GM12878 (cell line): ENCODE measurements at regions not wholly inside any gene's neighbourhood (a gene's known extent, or its start where the extent isn't known, plus 50 kb on each side); places are given as distances from the start of the nearest gene placed in this dataset.

ENCODE experiments used
- ATAC-seq: fragments of 200-7000 bp; cut with Tn5 transposase; 3 replicates; pipeline ENCODE4 v1.9.1; 2020; ENCODE audit warnings: mild to moderate bottlenecking, moderate library complexity
- BruUV-seq: library from RNA; stranded (reverse); fragments of 400-500 nt; replicated peaks from 2 replicates; lab custom pipeline; 2021; lab: Mats Ljungman, UMichigan
- CTCF ChIA-PET: fragments of 300-600 bp; sonication (Branson Sonifier 250); formaldehyde crosslinking; extraction: SDS; loops from one replicate; lab custom pipeline; 2021; ENCODE audit warnings: inconsistent platforms; lab: Yijun Ruan, JAX
- POLR2A ChIA-PET: fragments of 350-600 bp; formaldehyde crosslinking; extraction: SDS; loops from one replicate; lab custom pipeline; 2021; ENCODE audit warnings: inconsistent platforms; lab: Charles Lee
- RAD21 ChIA-PET: fragments of 300-600 bp; sonication (Branson Sonifier 250); formaldehyde crosslinking; loops from one replicate; lab custom pipeline; 2023; ENCODE audit warnings: antibody characterized with exemption; ENCODE audit not compliant: unreplicated experiment; lab: Charles Lee
- SMC1A ChIA-PET: fragments of 300-600 bp; sonication (Branson Sonifier 250); formaldehyde crosslinking; loops from one replicate; lab custom pipeline; 2023; ENCODE audit not compliant: unreplicated experiment, uncharacterized antibody; lab: Charles Lee
- DNase-seq: peaks from one replicate; pipeline ENCODE4 v3.0.0-alpha.2; 2011; ENCODE audit warnings: low read depth, low spot score
- FAIRE-seq: peaks from 3 replicates; lab custom pipeline; 2011; peaks lifted over from hg19 to GRCh38; lab: Jason Lieb, UNC
- H2AFZ ChIP-seq: 2 replicates; pipeline ENCODE4 v1.6.0; 2011; ENCODE audit warnings: low read depth, low read length, control low read depth; ENCODE audit not compliant: control insufficient read depth
- H3K27ac ChIP-seq: 2 replicates; pipeline ENCODE4 v1.5.1; 2011; ENCODE audit warnings: control low read depth; ENCODE audit not compliant: control insufficient read depth, insufficient read depth
- H3K27me3 ChIP-seq, 2 experiments: replicated peaks in 1 of 2; 2 replicates each; pipeline versions ENCODE4 v1.6.0 to v1.6.1; 2011; ENCODE audit warnings: low read length in 1 of 2; ENCODE audit not compliant: control insufficient read depth in 2 of 2, insufficient read depth in 2 of 2
- H3K36me3 ChIP-seq, 2 experiments: 2 replicates each; pipeline ENCODE4 v1.5.1; 2011; ENCODE audit warnings: low read length in 1 of 2; ENCODE audit not compliant: control insufficient read depth in 2 of 2, insufficient read depth in 2 of 2
- H3K4me1 ChIP-seq: 2 replicates; pipeline ENCODE4 v1.6.1; 2011; ENCODE audit warnings: mild to moderate bottlenecking, low read length, moderate library complexity, mixed read lengths; ENCODE audit not compliant: control insufficient read depth, insufficient read depth
- H3K4me2 ChIP-seq: 2 replicates; pipeline ENCODE4 v1.6.0; 2011; ENCODE audit warnings: control low read depth; ENCODE audit not compliant: control insufficient read depth, insufficient read depth
- H3K4me3 ChIP-seq: fragments of 200-600 bp; sonication (generic); 2 replicates; pipeline ENCODE4 v1.5.1; 2016
- H3K79me2 ChIP-seq: 2 replicates; pipeline ENCODE4 v1.6.0; 2011; ENCODE audit warnings: low read length; ENCODE audit not compliant: control insufficient read depth, insufficient read depth
- H3K9ac ChIP-seq: 2 replicates; pipeline ENCODE4 v1.8.0; 2011; ENCODE audit warnings: low read length, control low read depth, mixed read lengths; ENCODE audit not compliant: control insufficient read depth, insufficient read depth
- H3K9me3 ChIP-seq: replicated peaks from 3 replicates; pipeline ENCODE4 v1.5.1; 2011; ENCODE audit warnings: mild to moderate bottlenecking, low read length; ENCODE audit not compliant: control insufficient read depth, insufficient read depth
- H4K20me1 ChIP-seq: 2 replicates; pipeline ENCODE4 v1.6.0; 2011; ENCODE audit not compliant: control insufficient read depth, insufficient read depth
- CHD1 ChIP-seq: IDR thresholded peaks from 2 replicates; pipeline ENCODE4 v1.6.1; 2012; ENCODE audit warnings: low read depth, low read length, improper control_type of control experiment
- ELK1 ChIP-seq: IDR thresholded peaks from 2 replicates; pipeline ENCODE4 v1.6.1; 2012; ENCODE audit warnings: low read depth, low read length, improper control_type of control experiment
- GABPA ChIP-seq: IDR thresholded peaks from 2 replicates; pipeline ENCODE4 v1.6.1; 2014; ENCODE audit warnings: antibody characterized with exemption, low read depth, mild to moderate bottlenecking, inconsistent platforms
- KAT2A ChIP-seq: conservative IDR thresholded peaks from 2 replicates; pipeline ENCODE4 v1.6.1; 2011; ENCODE audit warnings: low read depth, low read length; ENCODE audit not compliant: control insufficient read depth
- TCF7 ChIP-seq: IDR thresholded peaks from 2 replicates; pipeline ENCODE4 v1.6.1; 2014; ENCODE audit warnings: antibody characterized with exemption, borderline replicate concordance
- ZBTB4 ChIP-seq: fragments of 450-650 bp; formaldehyde crosslinking; IDR thresholded peaks from 2 replicates; pipeline ENCODE4 v1.4.0; 2022; ENCODE audit warnings: mild to moderate bottlenecking, moderate library complexity
- in situ Hi-C: fragments of 300-500 bp; cut with MboI; formaldehyde crosslinking; loops from 9 replicates; pipeline ENCODE4 v1.14.3; 2018; ENCODE audit warnings: mixed read lengths
- intact Hi-C: fragments of 100-400 bp; cut with micrococcal nuclease; formaldehyde crosslinking; loops from one replicate; pipeline ENCODE4 v1.14.2; 2022; ENCODE audit not compliant: unreplicated experiment
- TF ChIP-seq, protein P1 (sequence below): IDR thresholded peaks from 2 replicates; pipeline ENCODE4 v1.6.1; 2012; ENCODE audit warnings: improper control_type of control experiment, low read depth, low read length; ENCODE audit not compliant: insufficient replicate concordance
- TF ChIP-seq, protein P2 (sequence below): IDR thresholded peaks from 2 replicates; pipeline ENCODE4 v1.6.1; 2012; ENCODE audit warnings: mild to moderate bottlenecking, low read depth, low read length

- TF ChIP-seq ZBTB4: no peak
- no peak for TF ChIP-seq GABPA
- no peak for TF ChIP-seq ELK1
- no peak for TF ChIP-seq TCF7
These were observed 139.8 kb upstream of the SPEF2 start (continued) for GRCh38 chr5:35477911-35478310.

DNA sequence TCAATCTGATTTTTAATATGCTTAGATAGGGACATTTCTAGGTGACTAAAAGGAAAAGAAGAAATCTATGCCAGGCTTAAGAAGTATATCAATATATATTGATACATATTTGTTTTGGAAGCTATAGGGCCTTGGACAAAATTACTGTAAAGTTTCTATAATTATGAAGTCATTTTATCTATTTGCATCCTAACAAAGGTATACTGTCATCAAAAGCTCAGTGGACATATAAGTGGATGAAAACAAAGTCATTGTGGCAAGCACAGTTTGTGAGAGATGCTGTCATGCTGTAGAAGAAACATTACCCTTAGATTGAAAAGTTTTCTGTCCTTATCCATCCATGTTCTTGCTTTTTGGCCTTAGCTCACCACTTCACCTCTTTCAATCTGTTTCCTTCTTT lies 140.3 kb upstream of the SPEF2 start:
- no TSS peak for BruUV-seq
- no peak for DNase-seq
- Histone ChIP-seq H4K20me1 (no peaks in the 10 kb centered on the region), H3K27me3 (no peaks in the 10 kb centered on the region), H3K36me3 (no peaks in the 10 kb centered on the region), H3K9ac (no peak overlapping the region), H3K79me2 (no peaks in the 10 kb centered on the region), H3K27ac (no peak overlapping the region), H3K4me2 (no peak overlapping the region), H3K4me3 (no peak overlapping the region), H3K4me1 (no peaks in the 10 kb centered on the region), H3K9me3 (no peaks in the 10 kb centered on the region), H2AFZ (no peak overlapping the region)
- ChIA-PET CTCF (interaction anchor here (1.1 to 1.3 kb wide), 2 partner anchors 247 to 390 kb away, joined by 3 read pairs; partner anchors contain the start of gene PRLR), SMC1A (interaction anchor here (0.7 to 1.3 kb wide), 4 partner anchors 42 to 248 kb away, joined by 3 to 5 read pairs (median 3); no protein-coding TSS in a partner anchor), RAD21 (no interaction called here), POLR2A (no interaction called here)
- in situ Hi-C loops (no loop called here), intact Hi-C loops (no loop called here)
- no peak for ATAC-seq
- no peak for FAIRE-seq
- TF ChIP-seq, protein P1, sequence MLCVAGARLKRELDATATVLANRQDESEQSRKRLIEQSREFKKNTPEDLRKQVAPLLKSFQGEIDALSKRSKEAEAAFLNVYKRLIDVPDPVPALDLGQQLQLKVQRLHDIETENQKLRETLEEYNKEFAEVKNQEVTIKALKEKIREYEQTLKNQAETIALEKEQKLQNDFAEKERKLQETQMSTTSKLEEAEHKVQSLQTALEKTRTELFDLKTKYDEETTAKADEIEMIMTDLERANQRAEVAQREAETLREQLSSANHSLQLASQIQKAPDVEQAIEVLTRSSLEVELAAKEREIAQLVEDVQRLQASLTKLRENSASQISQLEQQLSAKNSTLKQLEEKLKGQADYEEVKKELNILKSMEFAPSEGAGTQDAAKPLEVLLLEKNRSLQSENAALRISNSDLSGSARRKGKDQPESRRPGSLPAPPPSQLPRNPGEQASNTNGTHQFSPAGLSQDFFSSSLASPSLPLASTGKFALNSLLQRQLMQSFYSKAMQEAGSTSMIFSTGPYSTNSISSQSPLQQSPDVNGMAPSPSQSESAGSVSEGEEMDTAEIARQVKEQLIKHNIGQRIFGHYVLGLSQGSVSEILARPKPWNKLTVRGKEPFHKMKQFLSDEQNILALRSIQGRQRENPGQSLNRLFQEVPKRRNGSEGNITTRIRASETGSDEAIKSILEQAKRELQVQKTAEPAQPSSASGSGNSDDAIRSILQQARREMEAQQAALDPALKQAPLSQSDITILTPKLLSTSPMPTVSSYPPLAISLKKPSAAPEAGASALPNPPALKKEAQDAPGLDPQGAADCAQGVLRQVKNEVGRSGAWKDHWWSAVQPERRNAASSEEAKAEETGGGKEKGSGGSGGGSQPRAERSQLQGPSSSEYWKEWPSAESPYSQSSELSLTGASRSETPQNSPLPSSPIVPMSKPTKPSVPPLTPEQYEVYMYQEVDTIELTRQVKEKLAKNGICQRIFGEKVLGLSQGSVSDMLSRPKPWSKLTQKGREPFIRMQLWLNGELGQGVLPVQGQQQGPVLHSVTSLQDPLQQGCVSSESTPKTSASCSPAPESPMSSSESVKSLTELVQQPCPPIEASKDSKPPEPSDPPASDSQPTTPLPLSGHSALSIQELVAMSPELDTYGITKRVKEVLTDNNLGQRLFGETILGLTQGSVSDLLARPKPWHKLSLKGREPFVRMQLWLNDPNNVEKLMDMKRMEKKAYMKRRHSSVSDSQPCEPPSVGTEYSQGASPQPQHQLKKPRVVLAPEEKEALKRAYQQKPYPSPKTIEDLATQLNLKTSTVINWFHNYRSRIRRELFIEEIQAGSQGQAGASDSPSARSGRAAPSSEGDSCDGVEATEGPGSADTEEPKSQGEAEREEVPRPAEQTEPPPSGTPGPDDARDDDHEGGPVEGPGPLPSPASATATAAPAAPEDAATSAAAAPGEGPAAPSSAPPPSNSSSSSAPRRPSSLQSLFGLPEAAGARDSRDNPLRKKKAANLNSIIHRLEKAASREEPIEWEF: no peak
- no peak for TF ChIP-seq KAT2A
- TF ChIP-seq CHD1: no peak
- TF ChIP-seq, protein P2, sequence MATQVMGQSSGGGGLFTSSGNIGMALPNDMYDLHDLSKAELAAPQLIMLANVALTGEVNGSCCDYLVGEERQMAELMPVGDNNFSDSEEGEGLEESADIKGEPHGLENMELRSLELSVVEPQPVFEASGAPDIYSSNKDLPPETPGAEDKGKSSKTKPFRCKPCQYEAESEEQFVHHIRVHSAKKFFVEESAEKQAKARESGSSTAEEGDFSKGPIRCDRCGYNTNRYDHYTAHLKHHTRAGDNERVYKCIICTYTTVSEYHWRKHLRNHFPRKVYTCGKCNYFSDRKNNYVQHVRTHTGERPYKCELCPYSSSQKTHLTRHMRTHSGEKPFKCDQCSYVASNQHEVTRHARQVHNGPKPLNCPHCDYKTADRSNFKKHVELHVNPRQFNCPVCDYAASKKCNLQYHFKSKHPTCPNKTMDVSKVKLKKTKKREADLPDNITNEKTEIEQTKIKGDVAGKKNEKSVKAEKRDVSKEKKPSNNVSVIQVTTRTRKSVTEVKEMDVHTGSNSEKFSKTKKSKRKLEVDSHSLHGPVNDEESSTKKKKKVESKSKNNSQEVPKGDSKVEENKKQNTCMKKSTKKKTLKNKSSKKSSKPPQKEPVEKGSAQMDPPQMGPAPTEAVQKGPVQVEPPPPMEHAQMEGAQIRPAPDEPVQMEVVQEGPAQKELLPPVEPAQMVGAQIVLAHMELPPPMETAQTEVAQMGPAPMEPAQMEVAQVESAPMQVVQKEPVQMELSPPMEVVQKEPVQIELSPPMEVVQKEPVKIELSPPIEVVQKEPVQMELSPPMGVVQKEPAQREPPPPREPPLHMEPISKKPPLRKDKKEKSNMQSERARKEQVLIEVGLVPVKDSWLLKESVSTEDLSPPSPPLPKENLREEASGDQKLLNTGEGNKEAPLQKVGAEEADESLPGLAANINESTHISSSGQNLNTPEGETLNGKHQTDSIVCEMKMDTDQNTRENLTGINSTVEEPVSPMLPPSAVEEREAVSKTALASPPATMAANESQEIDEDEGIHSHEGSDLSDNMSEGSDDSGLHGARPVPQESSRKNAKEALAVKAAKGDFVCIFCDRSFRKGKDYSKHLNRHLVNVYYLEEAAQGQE: no peak
